ENCODE measurements at regions not wholly inside any gene's neighbourhood (a gene's known extent, or its start where the extent isn't known, plus 50 kb on each side); places are given as distances from the start of the nearest gene placed in this dataset.

GRCh38 chr10:117748058-117748457, 205.5 kb downstream of the EMX2 start:
- Histone ChIP-seq H3K4me1 (ENCODE audit: insufficient read depth, low read length, poor library complexity, severe bottlenecking) (no peaks in the 10 kb centered on the region), H3K27me3 (replicated peaks; ENCODE audit: insufficient read depth, low read depth, low read length, poor library complexity) (peaks cover 7% of the 10 kb centered on the region), H3K36me3 (ENCODE audit: insufficient read depth, low read length, poor library complexity, severe bottlenecking) (no peaks in the 10 kb centered on the region), H3K27ac (ENCODE audit: low read depth, low read length, poor library complexity, severe bottlenecking) (no peak overlapping the region), H3K9me3 (ENCODE audit: low read depth, low read length, poor library complexity, severe bottlenecking) (no peaks in the 10 kb centered on the region), H3K4me3 (ENCODE audit: low read depth, low read length, poor library complexity, severe bottlenecking) (no peak overlapping the region)
- intact Hi-C loops (cut with micrococcal nuclease; ENCODE audit: unreplicated experiment) = no loop called here
- no TSS peak for BruUV-seq (replicated peaks)
- DNase-seq (ENCODE audit: low spot score) = no peak
- POLR2A ChIA-PET (ENCODE audit: low non-redundant PET) = no interaction called here
- CTCF ChIA-PET = no interaction called here
- TF ChIP-seq EZH2 (IDR thresholded peaks at IDR 0.05; ENCODE audit: borderline replicate concordance, low read depth, low read length, poor library complexity, severe bottlenecking) (no peak), CTCF (conservative IDR thresholded peaks at IDR 0.05; ENCODE audit: low read depth, low read length) (no peak)

- intact Hi-C loops (cut with micrococcal nuclease; ENCODE audit: unreplicated experiment) = loop anchor here (10.0 kb wide), 1 partner anchor 216 kb away; no protein-coding TSS in a partner anchor
- no TSS peak for BruUV-seq (replicated peaks)
- no peaks in the 10 kb centered on the region for H3K9me3 ChIP-seq (ENCODE audit: low read depth, low read length, poor library complexity, severe bottlenecking)
- H3K4me1 ChIP-seq (ENCODE audit: insufficient read depth, low read length, poor library complexity, severe bottlenecking) = no peaks in the 10 kb centered on the region
- peaks cover 22% of the 10 kb centered on the region for H3K27me3 ChIP-seq (replicated peaks; ENCODE audit: insufficient read depth, low read depth, low read length, poor library complexity)
- ChIA-PET CTCF (no interaction called here), POLR2A (ENCODE audit: low non-redundant PET) (no interaction called here)
- no peak overlapping the region for H3K27ac ChIP-seq (ENCODE audit: low read depth, low read length, poor library complexity, severe bottlenecking)
- TF ChIP-seq EZH2 (IDR thresholded peaks at IDR 0.05; ENCODE audit: borderline replicate concordance, low read depth, low read length, poor library complexity, severe bottlenecking) (no peak), CTCF (conservative IDR thresholded peaks at IDR 0.05; ENCODE audit: low read depth, low read length) (no peak)
- H3K36me3 ChIP-seq (ENCODE audit: insufficient read depth, low read length, poor library complexity, severe bottlenecking) = no peaks in the 10 kb centered on the region
- DNase-seq (ENCODE audit: low spot score) = no peak
- no peak overlapping the region for H3K4me3 ChIP-seq (ENCODE audit: low read depth, low read length, poor library complexity, severe bottlenecking)
Observed at GRCh38 chr10:117750616-117751015, 208.1 kb downstream of the EMX2 start.

- no TSS peak for BruUV-seq (replicated peaks)
- Histone ChIP-seq H3K4me3 (ENCODE audit: low read depth, low read length, poor library complexity, severe bottlenecking) (no peak overlapping the region), H3K9me3 (ENCODE audit: low read depth, low read length, poor library complexity, severe bottlenecking) (no peaks in the 10 kb centered on the region), H3K36me3 (ENCODE audit: insufficient read depth, low read length, poor library complexity, severe bottlenecking) (no peaks in the 10 kb centered on the region), H3K27me3 (replicated peaks; ENCODE audit: insufficient read depth, low read depth, low read length, poor library complexity) (peaks cover 21% of the 10 kb centered on the region), H3K4me1 (ENCODE audit: insufficient read depth, low read length, poor library complexity, severe bottlenecking) (no peaks in the 10 kb centered on the region), H3K27ac (ENCODE audit: low read depth, low read length, poor library complexity, severe bottlenecking) (no peak overlapping the region)
- ChIA-PET CTCF (no interaction called here), POLR2A (ENCODE audit: low non-redundant PET) (no interaction called here)
- TF ChIP-seq CTCF (conservative IDR thresholded peaks at IDR 0.05; ENCODE audit: low read depth, low read length) (no peak), EZH2 (IDR thresholded peaks at IDR 0.05; ENCODE audit: borderline replicate concordance, low read depth, low read length, poor library complexity, severe bottlenecking) (no peak)
- no peak for DNase-seq (ENCODE audit: low spot score)
- intact Hi-C loops (cut with micrococcal nuclease; ENCODE audit: unreplicated experiment) = loop anchor here (10.0 kb wide), 1 partner anchor 216 kb away; no protein-coding TSS in a partner anchor
Observed at GRCh38 chr10:117751259-117751658, 208.7 kb downstream of the EMX2 start.

Data from A673 (cell line).